Fibroblast of gingiva (primary cell): ENCODE measurements at regions not wholly inside any gene's neighbourhood (a gene's known extent, or its start where the extent isn't known, plus 50 kb on each side); places are given as distances from the start of the nearest gene placed in this dataset.
A peak's percentile ranks its signal among the peaks of the same experiment; 100 is the strongest.
"Not testable (repeated sequence)": the region's sequence is repeated elsewhere in the genome, so short reads cannot be mapped to it uniquely, and the experiment has no call there.

Experiments
- DNase-seq: peaks from one replicate; pipeline ENCODE4 v3.0.0-alpha.2; 2011; ENCODE audit warnings: low read depth

GRCh38 chr3:20637729-20638128 lies 451.7 kb upstream of the SGO1 start:
- no peak for DNase-seq

GRCh38 chr3:20622304-20622703 lies 436.3 kb upstream of the SGO1 start:
- peak; percentile 74 for DNase-seq

GRCh38 chr3:20618621-20619020 lies 432.6 kb upstream of the SGO1 start:
- not testable (repeated sequence) for DNase-seq

- DNase-seq: not testable (repeated sequence)
Measured at GRCh38 chr3:20618181-20618580, 432.2 kb upstream of the SGO1 start.

- DNase-seq: not testable (repeated sequence)
Measured at GRCh38 chr3:20615982-20616381, 430.0 kb upstream of the SGO1 start.

GRCh38 chr3:20608054-20608738 lies 422.2 kb upstream of the SGO1 start:
- no peak for DNase-seq

GRCh38 chr3:20604659-20605058 lies 418.7 kb upstream of the SGO1 start:
- no peak for DNase-seq

- DNase-seq: no peak
Measured at GRCh38 chr3:20589275-20589674, 403.3 kb upstream of the SGO1 start.

- no peak for DNase-seq
Measured at GRCh38 chr3:20588781-20589180, 402.8 kb upstream of the SGO1 start.

GRCh38 chr3:20583648-20584047 lies 397.6 kb upstream of the SGO1 start:
- DNase-seq: no peak

GRCh38 chr3:20576228-20576627 lies 390.2 kb upstream of the SGO1 start:
- no peak for DNase-seq

GRCh38 chr3:20575146-20575545 lies 389.1 kb upstream of the SGO1 start:
- no peak for DNase-seq

- DNase-seq: no peak
Measured at GRCh38 chr3:20574746-20575145, 388.7 kb upstream of the SGO1 start.

GRCh38 chr3:20573175-20573574 lies 387.2 kb upstream of the SGO1 start:
- DNase-seq: no peak

- DNase-seq: no peak
Measured at GRCh38 chr3:20572473-20572872, 386.5 kb upstream of the SGO1 start.

GRCh38 chr3:20569310-20569709 lies 383.3 kb upstream of the SGO1 start:
- no peak for DNase-seq

GRCh38 chr3:20564966-20565365 lies 379.0 kb upstream of the SGO1 start:
- DNase-seq: peak; percentile 24

GRCh38 chr3:20563985-20564384 lies 378.0 kb upstream of the SGO1 start:
- DNase-seq: no peak

- no peak for DNase-seq
Measured at GRCh38 chr3:20563251-20563650, 377.2 kb upstream of the SGO1 start.

GRCh38 chr3:20561166-20561565 lies 375.2 kb upstream of the SGO1 start:
- no peak for DNase-seq

GRCh38 chr3:20560446-20560845 lies 374.4 kb upstream of the SGO1 start:
- not testable (repeated sequence) for DNase-seq

- DNase-seq: no peak
Measured at GRCh38 chr3:20558161-20558560, 372.2 kb upstream of the SGO1 start.

GRCh38 chr3:20556661-20557060 lies 370.7 kb upstream of the SGO1 start:
- DNase-seq: no peak

- no peak for DNase-seq
Measured at GRCh38 chr3:20552605-20553275, 366.7 kb upstream of the SGO1 start.
